GM12878 (cell line): ENCODE measurements at regions not wholly inside any gene's neighbourhood (a gene's known extent, or its start where the extent isn't known, plus 50 kb on each side); places are given as distances from the start of the nearest gene placed in this dataset.

Experiments
- ATAC-seq: fragments of 200-7000 bp; cut with Tn5 transposase; 3 replicates; pipeline ENCODE4 v1.9.1; 2020; ENCODE audit warnings: mild to moderate bottlenecking, moderate library complexity
- BruUV-seq: library from RNA; stranded (reverse); fragments of 400-500 nt; replicated peaks from 2 replicates; lab custom pipeline; 2021; lab: Mats Ljungman, UMichigan
- CTCF ChIA-PET: fragments of 300-600 bp; sonication (Branson Sonifier 250); formaldehyde crosslinking; extraction: SDS; loops from one replicate; lab custom pipeline; 2021; ENCODE audit warnings: inconsistent platforms; lab: Yijun Ruan, JAX
- POLR2A ChIA-PET: fragments of 350-600 bp; formaldehyde crosslinking; extraction: SDS; loops from one replicate; lab custom pipeline; 2021; ENCODE audit warnings: inconsistent platforms; lab: Charles Lee
- RAD21 ChIA-PET: fragments of 300-600 bp; sonication (Branson Sonifier 250); formaldehyde crosslinking; loops from one replicate; lab custom pipeline; 2023; ENCODE audit warnings: antibody characterized with exemption; ENCODE audit not compliant: unreplicated experiment; lab: Charles Lee
- SMC1A ChIA-PET: fragments of 300-600 bp; sonication (Branson Sonifier 250); formaldehyde crosslinking; loops from one replicate; lab custom pipeline; 2023; ENCODE audit not compliant: unreplicated experiment, uncharacterized antibody; lab: Charles Lee
- DNase-seq: peaks from one replicate; pipeline ENCODE4 v3.0.0-alpha.2; 2011; ENCODE audit warnings: low read depth, low spot score
- FAIRE-seq: peaks from 3 replicates; lab custom pipeline; 2011; peaks lifted over from hg19 to GRCh38; lab: Jason Lieb, UNC
- H2AFZ ChIP-seq: 2 replicates; pipeline ENCODE4 v1.6.0; 2011; ENCODE audit warnings: low read depth, low read length, control low read depth; ENCODE audit not compliant: control insufficient read depth
- H3K27ac ChIP-seq: 2 replicates; pipeline ENCODE4 v1.5.1; 2011; ENCODE audit warnings: control low read depth; ENCODE audit not compliant: control insufficient read depth, insufficient read depth
- H3K27me3 ChIP-seq, 2 experiments: replicated peaks in 1 of 2; 2 replicates each; pipeline versions ENCODE4 v1.6.0 to v1.6.1; 2011; ENCODE audit warnings: low read length in 1 of 2; ENCODE audit not compliant: control insufficient read depth in 2 of 2, insufficient read depth in 2 of 2
- H3K36me3 ChIP-seq, 2 experiments: 2 replicates each; pipeline ENCODE4 v1.5.1; 2011; ENCODE audit warnings: low read length in 1 of 2; ENCODE audit not compliant: control insufficient read depth in 2 of 2, insufficient read depth in 2 of 2
- H3K4me1 ChIP-seq: 2 replicates; pipeline ENCODE4 v1.6.1; 2011; ENCODE audit warnings: mild to moderate bottlenecking, low read length, moderate library complexity, mixed read lengths; ENCODE audit not compliant: control insufficient read depth, insufficient read depth
- H3K4me2 ChIP-seq: 2 replicates; pipeline ENCODE4 v1.6.0; 2011; ENCODE audit warnings: control low read depth; ENCODE audit not compliant: control insufficient read depth, insufficient read depth
- H3K4me3 ChIP-seq: fragments of 200-600 bp; sonication (generic); 2 replicates; pipeline ENCODE4 v1.5.1; 2016
- H3K79me2 ChIP-seq: 2 replicates; pipeline ENCODE4 v1.6.0; 2011; ENCODE audit warnings: low read length; ENCODE audit not compliant: control insufficient read depth, insufficient read depth
- H3K9ac ChIP-seq: 2 replicates; pipeline ENCODE4 v1.8.0; 2011; ENCODE audit warnings: low read length, control low read depth, mixed read lengths; ENCODE audit not compliant: control insufficient read depth, insufficient read depth
- H3K9me3 ChIP-seq: replicated peaks from 3 replicates; pipeline ENCODE4 v1.5.1; 2011; ENCODE audit warnings: mild to moderate bottlenecking, low read length; ENCODE audit not compliant: control insufficient read depth, insufficient read depth
- H4K20me1 ChIP-seq: 2 replicates; pipeline ENCODE4 v1.6.0; 2011; ENCODE audit not compliant: control insufficient read depth, insufficient read depth
- BRCA1 ChIP-seq: IDR thresholded peaks from 2 replicates; pipeline ENCODE4 v1.6.1; 2011; ENCODE audit warnings: low read depth, low read length, improper control_type of control experiment
- CUX1 ChIP-seq: IDR thresholded peaks from 2 replicates; pipeline ENCODE4 v1.6.1; 2012; ENCODE audit warnings: improper control_type of control experiment, low read depth, low read length; ENCODE audit not compliant: insufficient replicate concordance
- MYB ChIP-seq: fragments of 150-350 bp; IDR thresholded peaks from 2 replicates; pipeline ENCODE4 v1.6.1; 2014; ENCODE audit warnings: mild to moderate bottlenecking, low read depth, low read length, borderline replicate concordance
- NFYA ChIP-seq: IDR thresholded peaks from 2 replicates; pipeline ENCODE4 v1.6.1; 2011; ENCODE audit warnings: low read depth, mild to moderate bottlenecking, low read length, improper control_type of control experiment, borderline replicate concordance
- POLR2AphosphoS5 ChIP-seq: IDR thresholded peaks from 2 replicates; pipeline ENCODE4 v1.6.1; 2011; ENCODE audit warnings: mild to moderate bottlenecking, low read length, inconsistent platforms
- ZNF622 ChIP-seq: fragments of 450-650 bp; IDR thresholded peaks from 2 replicates; pipeline ENCODE4 v1.6.1; 2017; ENCODE audit warnings: mild to moderate bottlenecking, inconsistent platforms
- WGBS: methylation state at CpG from one replicate; pipeline ENCODE4 v1.1.6; 2016; ENCODE audit warnings: low lambda C conversion rate; ENCODE audit not compliant: insufficient replicate concordance, insufficient coverage; ENCODE audit errors: missing lambda C conversion rate; 5-methylcytosine and 5-hydroxymethylcytosine counted together
- in situ Hi-C: fragments of 300-500 bp; cut with MboI; formaldehyde crosslinking; loops from 9 replicates; pipeline ENCODE4 v1.14.3; 2018; ENCODE audit warnings: mixed read lengths
- intact Hi-C: fragments of 100-400 bp; cut with micrococcal nuclease; formaldehyde crosslinking; loops from one replicate; pipeline ENCODE4 v1.14.2; 2022; ENCODE audit not compliant: unreplicated experiment

GRCh38 chrX:94635003-94635402 lies 961.0 kb downstream of the FAM133A start:
- DNase-seq = no peak
- 42% methylated on average over 3 of the region's 3 CpGs for WGBS

More at GRCh38 chrX:94635003-94635402, 961.0 kb downstream of the FAM133A start:
- ChIA-PET POLR2A (no interaction called here), SMC1A (no interaction called here), CTCF (no interaction called here), RAD21 (no interaction called here)
- no peak for TF ChIP-seq CUX1
- TF ChIP-seq MYB = no peak
- no peak for TF ChIP-seq NFYA
- no peak for TF ChIP-seq POLR2AphosphoS5
- TF ChIP-seq BRCA1 = no peak
- no peak for TF ChIP-seq ZNF622
- Histone ChIP-seq H3K9me3 (no peaks in the 10 kb centered on the region; the same call in 2 of the 3 replicates), H4K20me1 (no peaks in the 10 kb centered on the region), H3K4me1 (no peaks in the 10 kb centered on the region), H3K9ac (no peak overlapping the region), H3K36me3 (no peaks in the 10 kb centered on the region), H3K27ac (no peak overlapping the region), H3K79me2 (no peaks in the 10 kb centered on the region), H3K4me3 (no peak overlapping the region), H3K27me3 (no peaks in the 10 kb centered on the region), H2AFZ (no peak overlapping the region), H3K4me2 (no peak overlapping the region)
- in situ Hi-C loops = no loop called here
- BruUV-seq = no TSS peak
- intact Hi-C loops = no loop called here
- FAIRE-seq = no peak
- no peak for ATAC-seq
